ENCODE measurements at regions not wholly inside any gene's neighbourhood (a gene's known extent, or its start where the extent isn't known, plus 50 kb on each side); places are given as distances from the start of the nearest gene placed in this dataset.

- Histone ChIP-seq H3K27me3 (replicated peaks in 1 of 2; ENCODE audit: control insufficient read depth in 2 of 2, insufficient read depth in 2 of 2, low read length in 1 of 2) (no peaks in the 10 kb centered on the region; a peak in 1 of 4 replicates), H3K4me3 (no peak overlapping the region), H3K4me1 (ENCODE audit: control insufficient read depth, insufficient read depth, low read length) (no peaks in the 10 kb centered on the region), H3K36me3 (ENCODE audit: control insufficient read depth in 2 of 2, insufficient read depth in 2 of 2, low read length in 1 of 2) (no peaks in the 10 kb centered on the region), H3K27ac (ENCODE audit: control insufficient read depth, insufficient read depth) (no peak overlapping the region), H3K9ac (ENCODE audit: control insufficient read depth, insufficient read depth, low read length) (no peak overlapping the region), H3K9me3 (replicated peaks; ENCODE audit: control insufficient read depth, insufficient read depth, low read length) (no peaks in the 10 kb centered on the region; the same call in 2 of the 3 replicates), H3K79me2 (ENCODE audit: control insufficient read depth, insufficient read depth, low read length) (no peaks in the 10 kb centered on the region), H4K20me1 (ENCODE audit: control insufficient read depth, insufficient read depth) (no peaks in the 10 kb centered on the region), H2AFZ (ENCODE audit: control insufficient read depth, low read depth, low read length) (no peak overlapping the region), H3K4me2 (ENCODE audit: control insufficient read depth, insufficient read depth) (no peak overlapping the region)
- ChIA-PET SMC1A (ENCODE audit: uncharacterized antibody, unreplicated experiment) (no interaction called here), RAD21 (ENCODE audit: unreplicated experiment) (no interaction called here), POLR2A (no interaction called here), CTCF (no interaction called here)
- intact Hi-C loops (cut with micrococcal nuclease; ENCODE audit: unreplicated experiment) (no loop called here), in situ Hi-C loops (cut with MboI) (no loop called here)
- WGBS (ENCODE audit: insufficient coverage, insufficient replicate concordance, low lambda C conversion rate, missing lambda C conversion rate): 49% methylated on average over 6 of the region's 6 CpGs
- DNase-seq (ENCODE audit: low read depth, low spot score) (no peak), ATAC-seq (no peak), FAIRE-seq (no peak)
- TF ChIP-seq LARP7 (IDR thresholded peaks at IDR 0.05) (no peak), MTA3 (IDR thresholded peaks at IDR 0.05; ENCODE audit: borderline replicate concordance, low read length) (no peak), GABPA (IDR thresholded peaks at IDR 0.05; ENCODE audit: low read depth) (no peak)
- BruUV-seq (replicated peaks): no TSS peak
Observed at GRCh38 chr4:151953795-151954372, 193.1 kb upstream of the GATB start.

- SMC1A ChIA-PET (ENCODE audit: uncharacterized antibody, unreplicated experiment): no interaction called here
- POLR2A ChIA-PET: no interaction called here
- in situ Hi-C loops (cut with MboI) (no loop called here), intact Hi-C loops (cut with micrococcal nuclease; ENCODE audit: unreplicated experiment) (no loop called here)
- DNase-seq (ENCODE audit: low read depth, low spot score) (no peak), ATAC-seq (no peak), FAIRE-seq (no peak)
- Histone ChIP-seq H3K27ac (ENCODE audit: control insufficient read depth, insufficient read depth) (no peak overlapping the region), H3K9me3 (replicated peaks; ENCODE audit: control insufficient read depth, insufficient read depth, low read length) (no peaks in the 10 kb centered on the region; the same call in 2 of the 3 replicates), H3K36me3 (ENCODE audit: control insufficient read depth in 2 of 2, insufficient read depth in 2 of 2, low read length in 1 of 2) (no peaks in the 10 kb centered on the region), H3K4me3 (no peak overlapping the region), H3K27me3 (replicated peaks in 1 of 2; ENCODE audit: control insufficient read depth in 2 of 2, insufficient read depth in 2 of 2, low read length in 1 of 2) (no peaks in the 10 kb centered on the region; a peak in 1 of 4 replicates), H4K20me1 (ENCODE audit: control insufficient read depth, insufficient read depth) (no peaks in the 10 kb centered on the region), H3K9ac (ENCODE audit: control insufficient read depth, insufficient read depth, low read length) (no peak overlapping the region), H3K4me1 (ENCODE audit: control insufficient read depth, insufficient read depth, low read length) (no peaks in the 10 kb centered on the region), H2AFZ (ENCODE audit: control insufficient read depth, low read depth, low read length) (no peak overlapping the region), H3K4me2 (ENCODE audit: control insufficient read depth, insufficient read depth) (no peak overlapping the region), H3K79me2 (ENCODE audit: control insufficient read depth, insufficient read depth, low read length) (no peaks in the 10 kb centered on the region)
- RAD21 ChIA-PET (ENCODE audit: unreplicated experiment): no interaction called here
- CTCF ChIA-PET: no interaction called here
- TF ChIP-seq KDM1A (IDR thresholded peaks at IDR 0.05; ENCODE audit: borderline replicate concordance) (no peak), ZBTB4 (CRISPR knock-in tag; IDR thresholded peaks at IDR 0.05) (no peak), ZZZ3 (IDR thresholded peaks at IDR 0.05; ENCODE audit: control insufficient read depth, insufficient read length, low read depth) (no peak), CBX5 (IDR thresholded peaks at IDR 0.05; ENCODE audit: low read depth) (no peak), IRF4 (IDR thresholded peaks at IDR 0.05; ENCODE audit: low read depth, low read length) (no peak), USF2 (IDR thresholded peaks at IDR 0.05; ENCODE audit: borderline replicate concordance, low read depth, low read length) (no peak), CEBPB (IDR thresholded peaks at IDR 0.05; ENCODE audit: borderline replicate concordance in 1 of 2, low read depth in 2 of 2, low read length in 2 of 2) (no peak)
- 0% methylated on average over 1 of the region's 1 CpG for WGBS (ENCODE audit: insufficient coverage, insufficient replicate concordance, low lambda C conversion rate, missing lambda C conversion rate)
- no TSS peak for BruUV-seq (replicated peaks)
Observed at GRCh38 chr4:151953312-151953711, 192.5 kb upstream of the GATB start.

All from GM12878 (cell line).